ENCODE measurements at regions not wholly inside any gene's neighbourhood (a gene's known extent, or its start where the extent isn't known, plus 50 kb on each side); places are given as distances from the start of the nearest gene placed in this dataset.
A peak's percentile ranks its signal among the peaks of the same experiment; 100 is the strongest.

- H3K27ac ChIP-seq = no peak overlapping the region
- 12 to 25% methylated on average over 6 of the region's 6 CpGs for WGBS, 2 donors
- peak; percentile 60 for ATAC-seq
- H3K4me1 ChIP-seq = no peaks in the 10 kb centered on the region
- TF ChIP-seq CTCF (IDR thresholded peaks at IDR 0.05) = peak; percentile 18 to 77 (median 56)
- TF ChIP-seq POLR2A (IDR thresholded peaks at IDR 0.05) = no peak
- no peaks in the 10 kb centered on the region for H3K27me3 ChIP-seq
- H3K9me3 ChIP-seq = no peaks in the 10 kb centered on the region
- H3K36me3 ChIP-seq (replicated peaks in 1 of 2; ENCODE audit: insufficient read depth in 1 of 2, low read depth in 2 of 2) = no peaks in the 10 kb centered on the region
- intact Hi-C loops (cut with DNase I) = no loop called here
- H3K4me3 ChIP-seq = no peak overlapping the region
- peak; percentile 74 to 87 (median 83) for DNase-seq
Measured at GRCh38 chr7:148527717-148528168, 62.8 kb upstream of the C7orf33 start.

GRCh38 chr7:148535217-148535616 lies 55.3 kb upstream of the C7orf33 start:
- H3K36me3 ChIP-seq (replicated peaks in 1 of 2; ENCODE audit: insufficient read depth in 1 of 2, low read depth in 2 of 2) = no peaks in the 10 kb centered on the region
- peak in 1 of 4 donors; percentile 13 for DNase-seq
- no peaks in the 10 kb centered on the region for H3K4me1 ChIP-seq
- H3K4me3 ChIP-seq = no peak overlapping the region
- 28 to 31% methylated on average over 9 of the region's 9 CpGs for WGBS, 2 donors
- ATAC-seq = no peak
- intact Hi-C loops (cut with DNase I) = no loop called here
- no peak overlapping the region for H3K27ac ChIP-seq
- no peaks in the 10 kb centered on the region for H3K9me3 ChIP-seq
- TF ChIP-seq CTCF (IDR thresholded peaks at IDR 0.05) (no peak), POLR2A (IDR thresholded peaks at IDR 0.05) (no peak)
- no peaks in the 10 kb centered on the region for H3K27me3 ChIP-seq

GRCh38 chr7:148537435-148537834 lies 53.1 kb upstream of the C7orf33 start:
- Histone ChIP-seq H3K27ac (no peak overlapping the region), H3K9me3 (no peaks in the 10 kb centered on the region), H3K36me3 (replicated peaks in 1 of 2; ENCODE audit: insufficient read depth in 1 of 2, low read depth in 2 of 2) (no peaks in the 10 kb centered on the region), H3K4me3 (no peak overlapping the region), H3K4me1 (no peaks in the 10 kb centered on the region), H3K27me3 (no peaks in the 10 kb centered on the region)
- WGBS, 2 donors = 75 to 76% methylated on average over 3 to 5 of the region's 6 CpGs
- ATAC-seq (no peak), DNase-seq (no peak)
- intact Hi-C loops (cut with DNase I) = no loop called here
- TF ChIP-seq POLR2A (IDR thresholded peaks at IDR 0.05) (no peak), CTCF (IDR thresholded peaks at IDR 0.05) (no peak)

- H3K9me3 ChIP-seq = no peaks in the 10 kb centered on the region
- no peak for ATAC-seq
- DNase-seq = peak in 3 of 4 donors; percentile 15 to 45 (median 16)
- intact Hi-C loops (cut with DNase I) = no loop called here
- TF ChIP-seq POLR2A (IDR thresholded peaks at IDR 0.05) (no peak), CTCF (IDR thresholded peaks at IDR 0.05) (no peak)
- no peak overlapping the region for H3K4me3 ChIP-seq
- WGBS, 2 donors = 62 to 73% methylated on average over 11 of the region's 11 CpGs
- no peak overlapping the region for H3K27ac ChIP-seq
- no peaks in the 10 kb centered on the region for H3K27me3 ChIP-seq
- no peaks in the 10 kb centered on the region for H3K4me1 ChIP-seq
- no peaks in the 10 kb centered on the region for H3K36me3 ChIP-seq (replicated peaks in 1 of 2; ENCODE audit: insufficient read depth in 1 of 2, low read depth in 2 of 2)
Measured at GRCh38 chr7:148540041-148540738, 50.4 kb upstream of the C7orf33 start.

Data from body of pancreas (tissue), 4 donors.